ENCODE measurements at regions not wholly inside any gene's neighbourhood (a gene's known extent, or its start where the extent isn't known, plus 50 kb on each side); places are given as distances from the start of the nearest gene placed in this dataset.

DNA sequence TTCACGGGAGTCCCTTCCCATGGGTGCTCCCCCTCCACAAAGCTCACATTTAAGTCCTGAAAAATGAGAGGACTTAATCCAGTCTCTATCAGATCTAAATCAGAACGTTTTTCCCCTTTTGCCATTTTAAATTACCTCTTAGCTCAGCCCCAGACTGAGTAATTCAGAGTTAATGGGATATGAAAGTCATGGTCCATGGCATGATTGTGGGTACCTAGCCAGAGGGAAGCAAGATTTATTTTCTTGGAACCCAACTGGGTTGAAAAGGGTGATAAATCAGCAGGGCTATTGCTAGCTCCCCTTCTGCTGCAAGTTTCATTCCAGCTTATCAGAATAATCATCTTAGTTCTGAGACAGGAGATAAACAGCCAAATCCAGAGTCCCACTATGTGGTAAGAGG, 320.2 kb upstream of the CHD6 start:
- no peak overlapping the region for H2BK15ac ChIP-seq (ENCODE audit: low read length)
- no peak overlapping the region for H3K56ac ChIP-seq (replicated peaks; ENCODE audit: insufficient read length, low read depth, low read length)
- H3K4ac ChIP-seq (replicated peaks; ENCODE audit: insufficient read length, low read depth, low read length) = no peak overlapping the region
- H3K27ac ChIP-seq (ENCODE audit: low read depth, low read length) = no peak overlapping the region
- H3K79me2 ChIP-seq (ENCODE audit: control insufficient read depth in 1 of 2, insufficient read depth in 2 of 2, low read length in 2 of 2) = no peaks in the 10 kb centered on the region
- H3K4me1 ChIP-seq (replicated peaks in 1 of 4; ENCODE audit: control insufficient read depth in 3 of 4, insufficient read depth in 4 of 4, low read length in 3 of 4) = peaks cover 0 to 3% (median 0%) of the 10 kb centered on the region in 4 experiments; a peak in 1 of 7 replicates
- H3K18ac ChIP-seq (ENCODE audit: extremely low read depth, low read length) = no peak overlapping the region
- TF ChIP-seq TAF1 (IDR thresholded peaks at IDR 0.05; ENCODE audit: low read depth, low read length) (no peak), RBBP5 (IDR thresholded peaks at IDR 0.05; ENCODE audit: borderline replicate concordance, low read depth, low read length) (no peak), MAFK (IDR thresholded peaks at IDR 0.05; ENCODE audit: low read depth, low read length) (no peak), TEAD4 (IDR thresholded peaks at IDR 0.05; ENCODE audit: low read depth, low read length) (no peak), PHF8 (conservative IDR thresholded peaks at IDR 0.05; ENCODE audit: low read depth, low read length) (no peak), KDM5A (IDR thresholded peaks at IDR 0.05; ENCODE audit: low read length) (no peak), KDM1A (IDR thresholded peaks at IDR 0.05; ENCODE audit: borderline replicate concordance, low read length) (no peak)
- TF ChIP-seq, protein P1, sequence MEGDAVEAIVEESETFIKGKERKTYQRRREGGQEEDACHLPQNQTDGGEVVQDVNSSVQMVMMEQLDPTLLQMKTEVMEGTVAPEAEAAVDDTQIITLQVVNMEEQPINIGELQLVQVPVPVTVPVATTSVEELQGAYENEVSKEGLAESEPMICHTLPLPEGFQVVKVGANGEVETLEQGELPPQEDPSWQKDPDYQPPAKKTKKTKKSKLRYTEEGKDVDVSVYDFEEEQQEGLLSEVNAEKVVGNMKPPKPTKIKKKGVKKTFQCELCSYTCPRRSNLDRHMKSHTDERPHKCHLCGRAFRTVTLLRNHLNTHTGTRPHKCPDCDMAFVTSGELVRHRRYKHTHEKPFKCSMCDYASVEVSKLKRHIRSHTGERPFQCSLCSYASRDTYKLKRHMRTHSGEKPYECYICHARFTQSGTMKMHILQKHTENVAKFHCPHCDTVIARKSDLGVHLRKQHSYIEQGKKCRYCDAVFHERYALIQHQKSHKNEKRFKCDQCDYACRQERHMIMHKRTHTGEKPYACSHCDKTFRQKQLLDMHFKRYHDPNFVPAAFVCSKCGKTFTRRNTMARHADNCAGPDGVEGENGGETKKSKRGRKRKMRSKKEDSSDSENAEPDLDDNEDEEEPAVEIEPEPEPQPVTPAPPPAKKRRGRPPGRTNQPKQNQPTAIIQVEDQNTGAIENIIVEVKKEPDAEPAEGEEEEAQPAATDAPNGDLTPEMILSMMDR (IDR thresholded peaks at IDR 0.05; ENCODE audit: control extremely low read depth in 1 of 3, insufficient read depth in 1 of 3, low read depth in 1 of 3, low read length in 3 of 3) = no peak
- TF ChIP-seq, protein P2, sequence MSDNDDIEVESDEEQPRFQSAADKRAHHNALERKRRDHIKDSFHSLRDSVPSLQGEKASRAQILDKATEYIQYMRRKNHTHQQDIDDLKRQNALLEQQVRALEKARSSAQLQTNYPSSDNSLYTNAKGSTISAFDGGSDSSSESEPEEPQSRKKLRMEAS (IDR thresholded peaks at IDR 0.05) = no peak
- H3K23ac ChIP-seq (ENCODE audit: insufficient read length) = no peak overlapping the region
- no peak overlapping the region for H2BK20ac ChIP-seq (ENCODE audit: low read length)
- H3K4me2 ChIP-seq (ENCODE audit: insufficient read depth in 1 of 2, low read depth in 2 of 2, low read length in 2 of 2) = no peak overlapping the region
- DNase-seq (ENCODE audit: low read depth in 1 of 2, low spot score in 2 of 2) = no peak
- no peaks in the 10 kb centered on the region for H4K20me1 ChIP-seq (replicated peaks in 1 of 2; ENCODE audit: control insufficient read depth in 1 of 2, insufficient read depth in 2 of 2, low read length in 2 of 2)
- no peak overlapping the region for H4K91ac ChIP-seq (replicated peaks; ENCODE audit: insufficient read length, low read length)
- H3K27me3 ChIP-seq (replicated peaks in 1 of 4; ENCODE audit: control insufficient read depth in 3 of 4, extremely low read depth in 1 of 4, insufficient read depth in 3 of 4, low read length in 3 of 4) = no peaks in the 10 kb centered on the region
- ChIA-PET CTCF (ENCODE audit: partially characterized antibody) (interaction anchor here (2.1 to 2.4 kb wide), 2 partner anchors 18 to 200 kb away, joined by 7 to 9 read pairs; no protein-coding TSS in a partner anchor), POLR2A (ENCODE audit: partially characterized antibody) (no interaction called here)
- no peaks in the 10 kb centered on the region for H3K79me1 ChIP-seq (ENCODE audit: low read depth, low read length)
- 83% methylated on average over 2 of the region's 2 CpGs; no CpG with 5 or more reads in 1 of the 2 experiments for WGBS, 2 experiments (ENCODE audit: extremely low coverage in 1 of 2, insufficient coverage in 1 of 2, insufficient read length in 1 of 2, insufficient replicate concordance in 2 of 2, low coverage in 1 of 2, low lambda C conversion rate in 2 of 2, missing lambda C conversion rate in 1 of 2)
- H2BK12ac ChIP-seq (ENCODE audit: low read depth, low read length) = no peak overlapping the region
- H3K14ac ChIP-seq (ENCODE audit: insufficient read length) = no peak overlapping the region
- H4K5ac ChIP-seq (ENCODE audit: insufficient read length, low read depth, low read length) = no peak overlapping the region
- H3K4me3 ChIP-seq (ENCODE audit: extremely low read depth in 1 of 4, insufficient read depth in 2 of 4, low read depth in 3 of 4, low read length in 4 of 4) = no peak overlapping the region
- no peaks in the 10 kb centered on the region for H3K23me2 ChIP-seq (ENCODE audit: low read depth, low read length)
- no peak overlapping the region for H2BK5ac ChIP-seq (ENCODE audit: low read depth, low read length)
- no peak overlapping the region for H4K8ac ChIP-seq (ENCODE audit: extremely low read depth, insufficient read depth, low read length)
- H2BK120ac ChIP-seq (replicated peaks; ENCODE audit: low read depth, low read length) = no peak overlapping the region
- H2AK5ac ChIP-seq (ENCODE audit: low read depth, low read length) = no peak overlapping the region
- no peaks in the 10 kb centered on the region for H3K36me3 ChIP-seq (ENCODE audit: control insufficient read depth in 2 of 4, insufficient read depth in 4 of 4, low read length in 3 of 4)
- no peak overlapping the region for H3K9ac ChIP-seq (replicated peaks in 1 of 4; ENCODE audit: extremely low read depth in 1 of 4, low read depth in 3 of 4, low read length in 3 of 4)
- H2AFZ ChIP-seq (ENCODE audit: low read length) = no peak overlapping the region
- FAIRE-seq = no peak
- H3K9me3 ChIP-seq (ENCODE audit: insufficient read depth in 2 of 2, low read depth in 1 of 2, low read length in 1 of 2) = no peaks in the 10 kb centered on the region

Data from H1 (cell line).